ENCODE measurements at regions not wholly inside any gene's neighbourhood (a gene's known extent, or its start where the extent isn't known, plus 50 kb on each side); places are given as distances from the start of the nearest gene placed in this dataset.

DNA sequence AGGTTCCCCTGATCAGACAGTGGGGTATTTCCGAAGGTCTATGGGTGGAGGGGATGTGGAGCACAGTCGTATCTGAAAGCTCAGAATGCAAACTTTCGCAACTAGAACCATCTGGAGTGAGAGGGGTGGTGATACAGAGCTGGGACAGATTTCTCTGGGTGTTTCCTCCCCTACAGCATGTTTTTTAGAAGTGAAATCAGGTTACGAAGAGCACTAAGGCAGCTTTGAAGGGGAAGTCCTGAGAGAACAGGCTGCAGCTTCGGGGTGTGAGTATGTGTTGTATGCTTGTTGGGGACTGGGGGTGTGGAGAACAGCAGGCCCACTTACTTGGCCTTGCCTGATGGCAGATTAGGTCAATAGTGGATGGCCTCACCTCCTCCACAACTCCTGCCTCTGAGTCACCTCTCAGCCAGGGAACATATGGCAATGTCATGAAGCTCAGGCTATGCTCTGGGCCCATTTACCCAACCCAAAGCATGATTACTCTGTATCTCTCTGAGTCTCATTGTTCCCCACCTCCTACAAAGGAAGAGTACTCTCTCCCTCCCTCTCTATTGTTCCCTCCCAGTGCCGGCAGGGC lies 107.2 kb upstream of the RASGRP1 start:
- DNase-seq (ENCODE audit: low read depth, low spot score) = no peak

DNA sequence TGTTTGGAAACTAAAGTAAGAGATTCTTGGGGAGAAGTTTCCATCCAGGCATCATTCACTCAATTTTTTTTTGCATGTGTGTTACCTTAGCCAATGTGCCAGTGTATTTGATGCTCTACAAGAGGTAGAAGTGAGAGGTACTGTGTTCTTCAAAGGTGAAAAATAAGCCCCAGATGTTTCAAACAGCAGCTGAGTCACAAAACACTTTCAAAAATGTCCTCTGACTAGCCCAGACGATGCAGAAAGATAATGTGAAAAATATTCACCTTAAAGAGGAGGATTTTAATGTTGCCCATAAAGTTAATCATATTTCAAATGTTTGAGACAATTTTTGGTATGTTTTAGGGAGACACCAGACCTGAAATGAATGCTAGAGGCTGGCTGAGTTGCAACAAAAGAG lies 107.7 kb upstream of the RASGRP1 start:
- no peak for DNase-seq (ENCODE audit: low read depth, low spot score)

DNA sequence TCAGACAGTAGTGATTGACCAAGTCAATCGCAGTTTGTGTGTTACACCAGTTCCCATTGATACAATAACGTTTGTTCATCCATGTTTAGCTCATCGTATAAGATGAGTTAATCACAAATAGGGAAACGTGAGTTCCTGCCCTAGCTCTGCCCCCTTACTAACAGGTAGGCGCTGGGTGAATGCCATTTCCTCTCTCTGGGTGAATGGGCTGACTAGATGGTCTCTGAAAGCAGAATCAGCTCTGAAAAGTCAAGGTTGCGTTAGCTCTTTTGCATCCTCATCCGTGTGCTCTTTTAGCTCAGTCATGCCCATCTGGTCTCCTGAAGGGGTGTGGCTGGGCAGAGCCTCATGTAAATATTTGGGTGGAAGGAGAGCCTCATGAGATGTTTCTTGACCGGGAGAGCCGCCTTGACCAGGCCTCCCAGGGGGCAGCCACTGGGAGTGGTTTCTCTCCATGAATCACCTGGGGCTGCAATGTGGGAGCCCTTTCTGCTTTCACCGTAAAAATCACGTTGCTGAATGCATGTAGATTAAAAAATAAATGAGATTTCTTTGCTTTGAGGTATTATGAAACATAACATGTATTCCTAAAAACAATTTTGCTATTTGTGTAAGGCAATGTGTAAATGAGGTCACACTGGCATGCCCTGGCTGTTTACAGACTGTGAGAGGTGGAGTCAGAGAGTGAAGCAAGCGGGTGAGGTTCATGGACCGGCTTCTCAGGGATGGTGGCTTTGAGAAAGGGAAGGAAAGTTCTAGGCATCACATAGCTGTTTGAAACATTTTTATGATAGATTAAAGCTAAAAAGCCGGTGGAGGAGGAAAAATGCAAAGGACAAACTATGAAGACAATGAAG lies 108.4 kb upstream of the RASGRP1 start:
- no peak for DNase-seq (ENCODE audit: low read depth, low spot score)

DNA sequence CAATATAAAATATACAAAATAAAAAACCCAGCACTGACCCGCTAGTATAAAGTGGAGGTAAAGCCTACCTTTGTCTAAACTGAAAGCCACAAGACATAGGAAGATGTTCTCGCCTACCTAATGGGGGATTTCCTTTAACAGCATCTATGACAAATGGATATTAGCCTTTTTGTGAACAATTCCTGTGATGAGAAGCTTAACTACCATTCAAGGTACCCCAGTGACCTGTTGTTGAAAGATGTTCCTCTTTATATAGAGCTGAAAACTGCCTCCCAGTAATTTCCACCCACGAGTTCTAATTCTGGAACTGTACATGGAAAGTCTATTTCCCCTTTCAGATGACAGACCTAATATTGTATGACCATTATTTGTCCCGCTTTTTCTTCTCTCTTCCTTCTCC lies 109.8 kb upstream of the RASGRP1 start:
- DNase-seq (ENCODE audit: low read depth, low spot score) = no peak

DNA sequence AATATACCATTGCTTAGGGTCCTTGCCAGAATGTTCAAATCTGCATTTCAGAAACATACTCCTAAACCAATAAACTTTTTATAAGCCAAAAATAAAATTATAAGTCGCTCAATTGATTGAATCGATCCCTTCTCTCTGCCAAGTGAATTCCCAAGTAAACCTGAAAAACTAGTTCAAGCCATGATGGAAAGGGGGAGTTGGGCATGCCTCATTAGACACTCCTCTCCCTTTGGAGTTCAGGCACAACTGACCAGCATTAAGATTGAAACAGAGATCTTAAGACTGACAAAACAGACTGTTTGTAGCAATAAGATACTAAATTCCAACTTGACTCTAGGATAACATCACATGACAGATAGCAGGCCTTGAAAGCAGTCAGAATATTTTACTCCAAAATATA lies 113.7 kb upstream of the RASGRP1 start:
- DNase-seq (ENCODE audit: low read depth, low spot score) = no peak

DNA sequence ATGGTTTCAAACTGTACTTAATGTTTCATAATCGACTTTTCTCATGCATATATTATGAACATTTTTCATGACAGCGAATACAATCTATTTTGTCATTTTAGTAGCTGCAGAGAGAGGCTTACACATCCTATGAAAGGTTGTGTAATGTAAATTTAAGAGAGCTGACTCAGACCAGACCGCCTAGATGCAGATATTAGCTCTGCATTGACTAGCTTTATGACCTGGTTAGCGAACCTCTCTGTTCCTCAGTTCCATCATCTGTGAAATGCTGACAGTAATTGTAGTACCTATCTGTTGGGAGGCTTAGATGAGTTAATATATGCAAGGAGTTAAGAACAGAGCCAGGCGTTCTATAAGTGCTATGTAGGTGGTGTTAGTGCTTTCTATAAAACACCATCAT lies 116.2 kb upstream of the RASGRP1 start:
- no peak for DNase-seq (ENCODE audit: low read depth, low spot score)

DNA sequence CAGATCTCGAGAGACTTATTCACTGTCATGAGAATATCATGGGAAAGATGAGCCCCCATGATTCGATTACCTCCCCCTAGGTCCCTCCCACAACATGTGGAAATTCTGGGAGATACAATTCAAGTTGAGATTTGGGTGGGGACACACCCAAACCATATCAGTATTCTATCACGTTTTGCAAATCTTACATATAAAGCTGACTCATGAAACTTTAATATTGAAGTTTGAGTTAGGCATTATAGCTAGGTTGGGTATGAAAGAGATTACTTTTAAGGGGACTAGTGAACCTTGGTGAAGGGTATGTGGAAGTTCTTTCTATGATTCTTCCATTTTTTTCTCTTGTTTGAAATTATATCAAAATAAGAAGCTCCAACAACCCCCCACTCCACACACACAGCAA lies 117.7 kb upstream of the RASGRP1 start:
- DNase-seq (ENCODE audit: low read depth, low spot score) = no peak

DNA sequence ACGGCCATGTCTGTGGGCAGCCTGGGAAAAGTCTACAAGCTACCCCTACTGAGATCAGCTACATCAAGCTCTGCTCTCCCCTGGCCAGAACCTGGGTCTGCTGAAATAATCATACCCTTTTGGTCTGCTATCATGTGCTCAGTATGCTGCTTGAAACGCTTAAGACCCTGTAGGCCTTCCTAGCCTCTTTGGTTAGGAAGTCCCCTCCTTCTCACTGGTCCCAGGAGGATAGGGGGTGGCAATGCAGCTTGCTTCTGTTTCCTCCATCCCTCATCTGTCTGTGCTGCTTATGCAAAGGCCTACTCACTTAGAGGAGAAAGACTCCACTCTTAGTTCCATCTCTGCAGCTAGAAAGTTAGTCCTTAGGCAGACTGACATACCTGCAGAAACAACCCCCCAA lies 118.2 kb upstream of the RASGRP1 start:
- DNase-seq (ENCODE audit: low read depth, low spot score) = no peak

DNA sequence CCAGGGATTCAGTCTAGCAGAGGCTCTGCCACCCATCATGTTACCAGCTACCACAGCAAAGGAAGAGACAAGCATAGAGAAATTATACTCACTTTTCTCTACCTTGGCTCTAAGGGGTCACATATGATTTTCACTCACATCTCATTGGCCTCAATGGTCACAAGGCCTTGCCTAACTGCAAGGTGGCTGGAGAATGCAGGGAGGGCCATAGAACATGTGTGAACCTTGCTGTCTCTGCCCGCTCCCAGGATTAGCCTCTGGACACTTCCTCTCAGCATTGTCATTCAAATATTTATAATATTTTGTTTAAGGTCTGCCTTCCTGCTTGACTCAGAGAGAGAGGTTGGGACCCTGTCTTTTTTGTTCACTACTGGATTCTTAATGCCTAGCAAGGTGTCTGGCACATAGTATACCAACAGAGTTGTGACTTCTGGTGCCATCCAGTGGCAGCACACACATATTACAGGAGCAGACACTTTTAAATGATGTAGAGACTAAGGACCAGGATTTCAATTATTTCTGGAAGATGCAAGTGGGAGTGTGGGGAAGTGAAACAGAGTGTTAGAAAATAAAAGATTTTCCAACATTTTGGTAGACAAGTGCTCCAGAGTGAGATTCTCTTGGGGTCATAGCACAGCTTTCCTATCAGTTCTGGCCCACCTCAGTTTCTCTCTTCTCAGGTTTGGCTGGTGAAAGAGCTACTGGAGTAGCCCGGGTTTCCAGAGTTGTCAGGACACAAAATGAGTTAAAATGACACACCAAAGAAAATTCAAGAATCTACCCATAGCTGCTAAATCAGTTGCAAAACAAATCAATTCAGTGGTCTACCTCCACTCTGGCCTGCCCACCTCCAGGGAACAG lies 119.0 kb upstream of the RASGRP1 start:
- DNase-seq (ENCODE audit: low read depth, low spot score) = peak; percentile 19

DNA sequence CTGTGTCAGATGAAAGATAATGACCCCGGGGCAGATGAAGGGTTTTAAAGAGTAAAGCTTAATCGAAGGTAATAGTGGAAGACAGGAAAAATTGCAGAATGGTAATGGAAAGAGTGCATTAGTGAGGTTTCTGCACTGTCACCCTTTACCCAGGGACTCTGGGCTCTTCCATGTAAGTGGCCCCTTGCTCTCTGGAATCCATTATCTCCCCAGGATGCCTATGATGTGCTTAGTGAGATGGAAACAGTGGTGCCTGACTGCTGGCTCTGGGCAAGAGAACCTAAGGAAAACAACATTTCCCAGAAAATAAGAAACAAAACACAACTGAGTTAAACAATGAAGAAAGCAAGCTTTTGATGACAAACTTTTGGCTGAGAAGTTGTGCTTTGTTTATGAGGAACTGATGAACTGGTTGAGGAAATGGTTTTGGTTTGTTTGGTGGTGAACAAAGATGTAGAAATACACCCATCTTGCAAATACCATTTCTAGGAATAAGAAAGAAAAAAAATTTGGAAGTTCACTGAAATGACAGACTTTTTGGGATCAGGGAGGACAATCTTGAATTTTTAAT lies 119.9 kb upstream of the RASGRP1 start:
- no peak for DNase-seq (ENCODE audit: low read depth, low spot score)

DNA sequence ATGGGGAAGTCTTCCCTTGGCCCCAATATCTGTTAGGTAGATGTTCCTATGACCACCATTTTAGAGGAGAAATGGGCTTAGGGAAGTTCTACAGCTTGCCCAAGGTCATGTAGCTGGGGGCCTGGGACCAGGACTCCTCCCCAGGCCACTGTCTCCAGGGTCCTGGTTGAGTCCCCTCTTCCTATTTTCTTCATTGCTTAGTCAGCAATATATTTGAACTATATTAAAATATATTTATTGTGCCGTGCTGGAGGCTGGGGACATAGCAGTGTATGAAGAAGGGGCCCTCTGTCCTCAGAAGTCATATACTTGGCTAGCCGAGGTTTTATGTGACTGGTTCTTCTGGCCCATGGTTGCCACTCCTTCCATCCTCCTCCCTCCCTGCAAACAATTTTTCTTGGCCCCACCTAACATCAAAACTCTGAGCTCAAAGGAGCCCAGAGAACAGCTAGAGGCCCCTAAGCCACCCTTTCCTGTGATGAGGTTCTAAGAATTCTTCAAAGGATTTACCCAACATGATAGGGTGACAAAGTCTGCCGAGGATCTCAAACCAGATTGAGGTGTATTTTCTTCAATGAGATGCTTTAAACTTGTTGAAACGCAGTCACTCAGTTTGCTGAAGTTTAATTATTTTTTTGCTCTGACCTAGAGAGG lies 121.2 kb upstream of the RASGRP1 start:
- DNase-seq (ENCODE audit: low read depth, low spot score) = no peak

DNA sequence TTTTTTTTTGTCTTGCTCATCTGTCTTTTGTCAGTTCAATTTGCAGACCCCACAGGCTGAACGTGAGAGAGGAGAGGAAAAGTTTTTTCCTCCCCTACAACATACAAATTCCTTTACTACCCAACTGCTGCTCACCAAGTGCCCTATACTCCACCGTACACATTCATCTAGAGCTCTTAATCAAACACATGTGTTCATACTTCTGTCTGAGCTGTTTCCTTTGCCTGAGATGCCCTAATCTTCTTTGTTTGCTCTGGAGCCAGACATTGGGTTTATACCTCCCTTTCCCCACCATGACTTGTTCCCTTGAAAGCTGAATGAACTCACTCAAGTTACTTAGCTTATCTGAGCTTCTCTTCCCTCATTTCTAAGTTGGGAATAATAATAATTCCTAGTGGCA lies 122.7 kb upstream of the RASGRP1 start:
- no peak for DNase-seq (ENCODE audit: low read depth, low spot score)

DNA sequence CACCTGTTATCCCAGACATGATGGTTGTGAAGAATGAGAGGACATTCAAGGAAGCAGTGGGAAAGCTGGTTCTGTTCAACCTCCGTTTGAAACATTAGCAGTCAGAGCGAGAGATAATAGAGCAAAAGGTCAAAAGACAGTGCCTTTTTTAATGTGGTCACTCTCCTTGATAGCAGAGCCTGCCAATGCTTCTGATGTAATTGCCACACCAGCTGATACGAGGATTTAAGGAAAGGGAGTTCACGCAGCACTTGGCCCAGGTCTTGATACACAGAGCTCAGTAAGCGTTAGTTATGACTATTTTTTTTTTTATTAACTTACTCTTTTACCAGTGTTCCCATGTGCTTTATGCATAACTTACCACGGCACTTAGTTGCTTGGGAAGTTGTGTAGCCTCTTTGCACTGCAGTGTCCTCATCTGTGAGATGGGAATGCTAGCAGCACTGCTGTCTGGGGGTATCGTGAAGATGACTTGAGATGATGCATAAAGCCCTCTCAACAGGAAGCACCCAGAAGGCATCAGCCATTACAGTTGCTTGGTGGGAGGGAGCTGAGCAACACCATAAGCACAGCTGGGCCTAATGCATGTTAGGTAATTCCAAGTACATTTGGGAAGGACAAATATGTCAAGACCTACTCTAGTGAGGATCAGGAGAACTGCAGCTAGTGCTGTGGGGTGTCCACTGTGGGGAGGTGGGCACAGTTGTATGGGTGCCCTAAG lies 123.3 kb upstream of the RASGRP1 start:
- DNase-seq (ENCODE audit: low read depth, low spot score) = no peak

DNA sequence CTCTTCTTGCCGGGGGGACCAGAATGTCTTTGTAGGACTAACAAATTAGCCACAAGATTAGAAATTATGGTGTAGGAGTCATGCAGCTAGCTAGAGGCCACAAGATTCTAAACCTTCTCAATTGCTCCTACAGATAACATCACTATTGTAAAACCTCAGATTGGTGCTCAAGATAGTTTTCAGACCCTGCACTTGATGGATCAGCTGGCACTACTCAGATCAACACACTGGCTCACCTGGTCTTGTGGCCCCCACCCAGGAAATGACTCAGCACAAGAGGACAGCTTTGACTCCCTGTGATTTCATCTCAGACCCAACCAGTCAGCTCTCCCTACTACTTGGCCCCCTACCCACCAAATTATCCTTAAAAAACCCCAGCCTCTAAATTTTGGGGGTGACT lies 124.1 kb upstream of the RASGRP1 start:
- DNase-seq (ENCODE audit: low read depth, low spot score) = no peak

DNA sequence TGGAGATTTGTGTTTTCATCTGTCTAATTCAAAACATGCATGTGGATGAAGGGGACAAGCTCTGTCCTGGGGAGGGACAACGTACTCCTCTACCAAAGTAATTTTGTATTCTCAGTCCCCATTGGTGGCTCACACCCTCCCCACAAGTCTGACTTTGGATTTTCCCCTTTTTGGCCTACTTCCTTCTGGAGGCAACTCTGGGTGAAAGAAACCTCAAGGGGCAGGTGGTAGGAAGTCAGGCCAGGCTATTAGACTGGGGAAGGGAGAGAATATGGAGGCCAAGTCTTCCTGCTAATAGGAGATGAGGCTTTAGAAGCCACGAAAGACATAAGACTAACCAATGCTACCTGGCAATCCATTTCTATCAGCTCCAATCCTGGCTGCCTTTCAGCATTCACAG lies 124.9 kb upstream of the RASGRP1 start:
- DNase-seq (ENCODE audit: low read depth, low spot score) = no peak

DNA sequence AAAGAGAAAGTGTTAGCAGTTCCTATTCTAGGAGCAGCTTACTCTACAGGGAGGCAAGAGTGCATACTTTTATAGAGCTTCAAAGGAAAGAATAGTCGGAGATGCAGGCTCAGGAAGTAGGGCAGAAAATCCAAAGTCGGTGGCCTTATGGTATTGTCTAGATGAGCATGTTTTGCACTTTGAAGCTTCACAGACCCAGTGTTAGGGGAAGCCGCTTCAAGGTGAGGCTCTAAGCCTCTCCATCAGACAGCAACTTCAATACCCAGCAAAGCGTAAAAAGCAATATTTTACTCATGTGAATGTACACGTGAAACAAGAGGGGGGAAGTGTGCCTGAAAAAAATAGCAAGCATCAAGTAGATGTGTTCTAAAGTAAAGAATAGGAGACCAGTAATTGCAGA lies 125.6 kb upstream of the RASGRP1 start:
- no peak for DNase-seq (ENCODE audit: low read depth, low spot score)

DNA sequence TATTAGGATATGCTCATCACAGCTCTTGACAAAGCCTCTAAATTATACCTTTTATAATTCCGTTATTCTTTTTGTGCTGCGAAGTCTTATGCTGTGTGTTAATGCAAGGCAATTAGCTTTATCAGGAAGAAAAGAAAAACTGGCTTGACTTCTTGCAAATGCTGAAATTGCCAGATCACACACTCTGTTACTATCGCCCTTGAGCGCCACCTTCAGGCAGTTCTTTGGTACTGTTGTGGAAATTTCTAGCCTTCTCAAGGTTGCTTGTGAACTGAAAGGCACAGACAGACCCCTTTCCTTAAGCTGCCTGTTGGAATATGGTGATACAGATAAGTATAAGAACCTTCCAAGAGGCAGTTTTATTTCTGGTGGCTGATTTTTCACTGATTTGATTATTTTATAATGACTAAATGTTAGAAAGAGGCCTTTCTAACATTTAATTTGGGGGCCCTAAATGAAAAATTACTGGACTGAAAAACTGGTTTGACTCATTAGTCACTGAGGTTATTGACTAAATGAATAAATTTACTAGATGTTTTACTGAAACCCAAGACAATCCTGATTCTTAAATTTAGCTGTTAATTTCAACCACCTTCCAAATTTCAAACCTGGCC lies 126.2 kb upstream of the RASGRP1 start:
- DNase-seq (ENCODE audit: low read depth, low spot score) = peak; percentile 29

DNA sequence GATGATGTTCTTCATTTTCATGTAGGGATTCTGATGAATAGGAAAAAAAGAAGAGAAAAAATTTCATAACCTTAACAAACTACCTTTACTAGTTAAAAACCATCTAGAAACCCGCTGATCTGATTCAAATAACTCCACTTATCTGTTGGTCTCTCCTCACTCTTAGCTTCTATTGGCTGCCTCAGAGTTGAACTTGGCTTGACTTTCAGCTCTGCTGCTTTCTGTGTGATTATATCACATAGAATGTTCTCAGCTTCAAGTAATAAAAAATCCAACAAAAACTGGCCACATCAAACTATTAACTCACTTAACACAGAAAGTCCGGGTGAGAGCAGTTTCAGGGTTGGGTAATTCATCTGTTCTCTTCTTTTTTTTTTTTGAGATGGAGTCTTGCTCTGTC lies 126.8 kb upstream of the RASGRP1 start:
- no peak for DNase-seq (ENCODE audit: low read depth, low spot score)

DNA sequence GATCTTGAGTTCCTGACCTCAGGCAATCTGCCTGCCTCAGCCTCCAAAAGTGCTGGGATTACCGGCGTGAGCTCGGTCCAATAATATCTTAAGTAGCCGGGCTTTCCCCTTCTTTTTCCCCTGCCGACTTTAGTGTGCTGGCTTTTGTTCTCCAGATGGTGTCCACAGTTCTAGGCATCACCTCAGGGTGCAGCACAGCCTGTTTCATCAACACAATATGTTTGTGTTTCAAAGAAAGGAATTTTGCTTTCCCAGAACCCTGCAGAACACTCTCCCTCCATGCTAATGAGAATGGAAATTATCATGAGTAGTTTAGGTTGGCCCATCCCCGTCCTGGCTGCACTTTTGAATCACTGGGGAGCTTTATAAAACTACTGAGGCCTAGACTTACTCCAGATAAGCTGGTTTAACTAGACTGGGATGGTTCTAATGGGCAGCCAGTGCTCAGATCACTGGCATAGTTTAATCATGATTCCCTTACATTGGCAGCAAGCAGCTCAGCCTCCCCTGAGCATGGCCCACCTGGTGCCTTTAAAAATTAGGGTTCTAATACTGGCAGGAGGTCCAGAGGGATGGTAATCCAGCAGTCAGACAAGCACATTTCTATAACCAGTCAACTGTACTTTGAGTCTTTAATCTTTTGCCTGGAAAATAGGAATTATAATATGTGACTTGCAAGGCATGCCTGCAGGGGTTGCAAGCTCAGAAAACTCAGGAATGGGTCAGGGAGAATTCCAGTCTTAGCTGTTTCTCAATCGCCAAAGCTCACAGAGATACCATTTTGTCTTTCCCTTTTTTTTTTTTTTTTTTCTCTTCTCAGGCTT lies 127.6 kb upstream of the RASGRP1 start:
- DNase-seq (ENCODE audit: low read depth, low spot score) = no peak

DNA sequence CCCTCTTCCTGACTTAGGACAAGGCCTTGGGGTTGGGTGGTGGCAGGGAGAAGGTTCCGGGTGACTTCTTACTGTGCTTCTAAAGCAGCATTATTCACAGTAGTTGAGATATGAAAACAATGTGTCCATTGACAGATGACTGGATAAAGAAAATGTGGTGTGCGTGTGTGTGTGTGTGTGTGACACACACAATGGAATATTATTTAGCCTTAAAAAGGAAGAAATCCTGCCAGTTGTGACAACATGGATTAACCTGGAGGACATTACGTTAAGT lies 128.1 kb upstream of the RASGRP1 start:
- DNase-seq (ENCODE audit: low read depth, low spot score) = no peak
